GM12891 (cell line): ENCODE measurements at regions not wholly inside any gene's neighbourhood (a gene's known extent, or its start where the extent isn't known, plus 50 kb on each side); places are given as distances from the start of the nearest gene placed in this dataset.

ENCODE experiments used
- PAX5 ChIP-seq: IDR thresholded peaks from 2 replicates; pipeline ENCODE4 v1.6.1; 2011; ENCODE audit warnings: low read length, moderate library complexity, mild to moderate bottlenecking; ENCODE audit not compliant: insufficient read depth, severe bottlenecking
- POLR2A ChIP-seq: IDR thresholded peaks from 2 replicates; pipeline ENCODE4 v1.6.1; 2011; ENCODE audit warnings: low read depth, low read length, control low read depth
- POLR2AphosphoS5 ChIP-seq: IDR thresholded peaks from 2 replicates; pipeline ENCODE4 v1.6.1; 2011; ENCODE audit warnings: low read depth, low read length, control low read depth
- POU2F2 ChIP-seq: IDR thresholded peaks from 2 replicates; pipeline ENCODE4 v1.6.1; 2011; ENCODE audit warnings: low read depth, mild to moderate bottlenecking, control low read depth, low read length, moderate library complexity
- SPI1 ChIP-seq: IDR thresholded peaks from 2 replicates; pipeline ENCODE4 v1.6.1; 2011; ENCODE audit warnings: low read depth, low read length, control low read depth
- TAF1 ChIP-seq: IDR thresholded peaks from 2 replicates; pipeline ENCODE4 v1.6.1; 2011; ENCODE audit warnings: low read depth, low read length, control low read depth

GRCh38 chr10:78406648-78407008, 373.0 kb downstream of the RPS24 start:
- TF ChIP-seq POLR2AphosphoS5 (no peak), POLR2A (no peak), PAX5 (no peak), SPI1 (no peak), TAF1 (no peak), POU2F2 (no peak)
